GM21576 (cell line): ENCODE measurements at regions not wholly inside any gene's neighbourhood (a gene's known extent, or its start where the extent isn't known, plus 50 kb on each side); places are given as distances from the start of the nearest gene placed in this dataset.

Experiments used
- ATAC-seq: cut with Tn5 transposase; IDR thresholded peaks from one replicate; pipeline ENCODE4 v1.9.1; 2021; ENCODE audit warnings: mild to moderate bottlenecking, moderate library complexity; ENCODE audit not compliant: unreplicated experiment

DNA sequence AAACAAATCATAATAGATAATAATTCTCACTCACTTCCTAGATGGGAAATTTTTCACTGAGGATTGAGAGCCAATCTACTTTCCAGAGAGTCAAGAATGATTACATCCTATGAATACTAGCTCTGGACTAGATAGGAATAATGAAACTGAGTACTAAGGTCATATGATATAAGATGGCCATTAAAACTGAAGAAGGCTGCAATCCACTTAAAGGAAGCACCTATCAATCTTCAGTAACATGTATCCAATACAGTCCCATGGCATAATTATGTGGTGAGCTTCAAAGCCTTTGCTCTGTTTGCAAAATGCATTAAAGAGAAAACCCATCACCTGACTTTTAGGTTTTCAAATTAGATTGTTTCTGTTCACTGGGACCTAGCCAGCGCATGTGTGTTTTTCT, 398.0 kb upstream of the MEIS1 start:
- ATAC-seq: no peak

DNA sequence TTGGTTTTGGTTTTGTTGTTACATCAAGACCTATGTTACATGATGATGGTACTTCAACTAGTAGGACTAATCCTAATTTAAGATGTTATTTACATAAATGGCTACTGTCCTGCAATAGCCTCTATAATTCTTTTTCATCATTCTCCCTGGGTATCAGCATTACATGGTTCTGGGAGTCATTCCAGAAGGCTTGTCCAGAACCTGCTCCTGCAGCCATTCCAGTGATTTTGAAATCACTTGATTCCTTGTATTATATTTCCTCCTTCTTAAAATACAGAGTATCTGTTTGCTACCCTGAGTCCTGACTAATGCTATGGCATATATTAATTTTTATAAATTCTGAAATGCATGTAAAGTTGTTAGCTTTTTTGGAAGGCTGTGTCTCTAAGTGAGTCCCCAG, 400.5 kb upstream of the MEIS1 start:
- no peak for ATAC-seq

- ATAC-seq: no peak
Observed at GRCh38 chr2:66032226-66032775, 402.6 kb upstream of the MEIS1 start.

- no peak for ATAC-seq
Observed at GRCh38 chr2:66031236-66031635, 403.7 kb upstream of the MEIS1 start.

DNA sequence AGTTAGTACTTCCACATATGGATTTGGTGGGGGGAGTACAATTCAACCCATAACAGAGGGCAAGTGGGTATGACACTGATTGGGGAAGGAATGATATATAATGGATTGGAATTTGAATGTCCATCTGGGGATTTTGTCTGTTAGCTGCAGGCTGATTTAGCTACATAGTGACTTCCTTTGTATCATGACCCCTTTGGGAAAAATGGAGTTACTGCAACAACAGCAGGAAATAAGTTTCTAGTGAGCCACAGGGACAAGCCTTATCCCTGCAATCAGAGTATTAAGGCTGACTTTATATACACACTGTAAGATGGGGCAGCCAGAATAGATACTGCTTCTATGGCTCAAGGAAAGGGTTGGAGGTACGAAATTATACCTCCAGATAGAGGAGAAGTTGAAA, 404.4 kb upstream of the MEIS1 start:
- no peak for ATAC-seq

DNA sequence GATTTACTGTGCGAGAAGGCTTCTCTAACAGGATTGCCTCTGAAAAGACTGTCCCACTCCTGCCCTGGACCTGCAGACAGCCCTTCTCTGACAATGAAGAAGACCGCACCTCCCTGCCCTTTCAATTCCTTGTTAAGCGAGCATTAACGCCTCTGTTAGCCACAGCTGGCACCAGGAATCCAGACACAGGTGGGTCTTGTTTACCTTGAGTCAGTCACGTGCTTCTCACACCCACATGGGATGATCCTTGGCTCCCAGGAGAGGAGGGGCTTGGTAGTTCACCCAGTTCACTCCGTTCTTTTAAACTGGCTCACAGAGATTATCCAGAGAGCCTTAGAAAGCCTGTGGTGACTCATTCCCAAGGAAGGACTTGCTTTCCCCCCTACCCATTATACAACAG, 410.5 kb upstream of the MEIS1 start:
- no peak for ATAC-seq

DNA sequence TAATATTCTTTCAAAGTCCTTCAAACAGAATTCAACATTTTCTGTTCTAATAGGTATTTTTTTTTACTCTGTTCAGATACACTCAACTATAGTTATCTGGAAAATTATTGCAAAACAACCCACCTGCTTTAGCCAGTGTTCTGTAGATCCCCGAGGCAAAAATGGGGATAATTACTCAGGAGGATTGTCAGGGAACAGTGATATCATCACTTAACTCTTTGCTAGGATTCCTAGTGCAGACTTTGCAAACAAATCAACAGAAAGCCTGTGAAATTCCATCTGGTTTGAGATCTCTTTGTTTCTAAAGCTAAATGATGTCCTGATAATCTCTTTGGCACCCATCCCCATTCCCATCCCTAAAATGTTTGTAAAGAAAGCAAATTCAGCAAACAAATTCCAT, 413.6 kb upstream of the MEIS1 start:
- no peak for ATAC-seq

DNA sequence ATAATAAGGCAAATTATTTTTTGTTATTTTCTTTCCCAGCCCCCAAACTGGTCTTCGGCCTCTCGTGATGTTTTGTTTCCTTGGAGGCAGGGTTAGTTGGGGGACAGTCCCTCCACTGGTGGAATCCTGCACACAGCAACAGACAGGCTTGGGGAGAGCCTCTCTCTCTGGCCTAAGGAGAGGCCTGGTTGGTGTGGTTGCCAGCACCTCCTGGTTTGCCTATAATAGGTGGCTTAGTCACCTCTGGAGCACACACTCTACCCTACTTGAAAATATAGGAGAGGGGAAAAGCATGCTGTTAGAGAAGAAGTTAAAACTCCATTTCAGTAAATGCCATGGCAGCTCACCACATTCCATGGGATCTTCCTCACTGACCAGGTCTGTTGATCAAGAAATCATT, 417.2 kb upstream of the MEIS1 start:
- no peak for ATAC-seq

GRCh38 chr2:66014450-66014849, 420.5 kb upstream of the MEIS1 start:
- ATAC-seq: no peak

GRCh38 chr2:66013456-66013855, 421.5 kb upstream of the MEIS1 start:
- no peak for ATAC-seq

GRCh38 chr2:66003931-66004330, 431.0 kb upstream of the MEIS1 start:
- ATAC-seq: no peak

GRCh38 chr2:66001538-66001937, 433.4 kb upstream of the MEIS1 start:
- no peak for ATAC-seq

DNA sequence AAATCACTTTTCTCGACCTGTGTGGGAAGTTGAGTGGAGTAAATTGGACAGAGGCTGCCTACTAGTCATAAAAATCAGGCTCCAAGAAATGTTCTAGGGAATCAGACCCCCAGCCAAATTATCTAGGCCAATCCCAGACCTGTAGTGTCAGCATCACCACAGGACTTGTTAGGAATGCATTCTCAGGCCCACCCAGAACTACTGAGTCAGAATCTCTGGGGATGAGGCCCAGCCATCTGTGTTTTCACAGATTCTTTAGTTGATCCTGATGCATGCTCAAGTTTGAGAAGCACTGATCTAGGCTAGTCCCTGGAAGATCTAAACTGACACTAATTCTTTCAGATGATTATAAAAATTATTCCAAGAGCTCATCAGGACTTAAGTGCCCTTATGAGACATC, 434.0 kb upstream of the MEIS1 start:
- ATAC-seq: no peak

GRCh38 chr2:65999796-66000195, 435.1 kb upstream of the MEIS1 start:
- ATAC-seq: no peak

DNA sequence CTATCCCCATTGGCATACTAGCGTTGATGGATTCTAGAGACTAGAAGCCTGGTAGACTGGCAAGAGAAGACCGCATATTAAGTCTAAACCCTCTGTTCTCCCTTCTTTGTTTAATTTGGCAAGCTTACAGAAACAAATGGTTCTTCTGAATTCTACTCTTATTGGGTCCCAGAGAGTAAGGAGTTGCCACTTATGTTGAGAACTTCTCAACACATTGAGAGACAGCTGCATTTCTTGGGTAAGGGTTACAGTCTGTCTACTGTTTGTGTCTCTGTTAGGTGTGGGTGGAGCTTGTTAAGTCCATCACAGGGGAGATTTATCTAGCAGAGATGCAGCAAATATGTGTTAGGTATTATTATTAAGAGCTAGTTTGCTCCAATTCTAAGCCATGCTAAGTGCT, 435.8 kb upstream of the MEIS1 start:
- ATAC-seq: no peak

GRCh38 chr2:65997961-65998360, 437.0 kb upstream of the MEIS1 start:
- ATAC-seq: no peak

- no peak for ATAC-seq
Observed at GRCh38 chr2:65992198-65992554, 442.7 kb upstream of the MEIS1 start.

DNA sequence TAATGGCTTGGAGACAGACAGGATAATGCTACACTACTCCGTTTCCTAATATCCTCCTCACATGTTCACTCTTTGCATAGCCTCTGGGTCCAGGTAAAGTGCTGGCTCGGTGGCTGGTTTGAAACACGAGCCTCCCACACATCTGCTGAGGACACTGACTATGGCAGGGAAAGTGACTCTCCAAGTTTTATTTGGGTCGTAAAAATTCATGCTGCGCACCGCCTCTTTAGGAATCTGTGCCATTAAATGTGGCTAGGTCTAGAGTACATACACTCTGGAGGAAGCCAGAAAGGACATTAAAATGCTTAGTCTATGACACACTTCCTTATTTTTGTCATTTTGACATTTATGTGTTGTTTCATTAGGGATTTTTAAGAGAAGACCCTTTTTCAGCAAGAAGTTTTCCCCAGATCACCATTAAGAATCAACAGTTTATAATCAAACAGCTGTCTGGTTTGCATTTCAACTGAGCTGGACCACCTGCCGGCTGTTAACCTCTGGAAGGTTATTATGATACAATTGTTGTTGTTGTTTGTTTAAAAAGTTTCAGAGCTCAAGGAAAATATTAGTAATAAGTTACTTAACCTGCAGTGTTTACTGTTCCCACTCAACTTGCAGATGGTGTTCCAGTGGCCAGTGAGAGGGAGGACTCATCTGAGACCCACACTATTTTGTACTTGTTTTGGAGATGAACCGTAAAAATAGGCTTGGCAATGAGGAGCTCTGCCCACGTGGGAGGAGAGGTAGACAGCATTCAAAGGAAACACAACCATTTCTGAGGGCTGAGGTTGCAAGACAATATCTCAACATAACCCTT, 443.3 kb upstream of the MEIS1 start:
- no peak for ATAC-seq

- ATAC-seq: no peak
Observed at GRCh38 chr2:65985986-65986385, 448.9 kb upstream of the MEIS1 start.

DNA sequence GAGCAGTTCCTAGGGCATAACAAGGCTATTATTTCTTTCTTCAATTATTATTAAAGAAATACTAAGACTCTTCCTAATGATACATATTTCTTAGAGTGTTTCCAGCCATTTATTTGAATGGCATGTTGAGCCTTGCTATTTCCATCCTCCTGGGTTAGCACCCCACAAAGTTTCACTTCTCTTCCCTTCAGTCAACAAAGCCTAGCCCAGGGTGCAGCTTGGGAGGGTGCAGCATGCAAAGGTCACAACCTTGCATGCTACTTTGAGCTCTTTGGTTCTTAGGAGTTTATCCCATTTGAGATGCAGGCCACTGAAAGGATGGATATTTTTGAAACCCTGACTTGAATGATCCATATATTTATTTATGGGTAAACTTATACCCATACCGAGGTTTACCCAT, 454.4 kb upstream of the MEIS1 start:
- no peak for ATAC-seq

GRCh38 chr2:65979446-65979845, 455.5 kb upstream of the MEIS1 start:
- ATAC-seq: no peak

DNA sequence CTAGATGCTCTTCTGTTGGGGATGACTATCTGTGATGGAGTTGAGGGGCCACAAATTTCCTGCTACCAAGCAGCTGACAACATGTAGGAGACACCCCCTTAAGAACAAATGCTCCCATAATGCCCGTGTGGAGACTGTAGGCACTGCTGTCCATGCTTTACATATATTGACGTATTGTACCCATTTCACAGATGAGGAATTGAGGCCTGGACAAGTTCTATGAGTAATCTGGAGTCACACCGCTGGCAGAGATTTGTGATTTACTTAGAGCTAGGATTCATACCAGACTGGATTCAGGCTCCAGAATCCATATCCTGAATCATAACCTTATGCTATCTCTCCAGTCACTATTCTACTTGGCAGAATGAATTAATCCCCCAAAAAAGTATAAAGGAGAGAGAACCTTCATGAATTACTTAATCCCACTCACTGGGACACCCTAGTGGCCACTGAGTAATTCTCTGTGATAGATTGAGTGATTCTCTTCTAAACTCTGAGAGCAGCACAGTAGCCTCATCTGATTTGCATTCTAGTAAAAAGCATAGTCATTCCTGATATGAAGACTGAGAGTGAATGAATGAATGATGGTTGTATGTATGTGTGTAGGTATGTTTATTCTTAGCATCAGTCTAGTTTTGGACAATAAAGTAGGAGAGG, 460.7 kb upstream of the MEIS1 start:
- ATAC-seq: no peak
